PC-3 (cell line): ENCODE measurements at regions not wholly inside any gene's neighbourhood (a gene's known extent, or its start where the extent isn't known, plus 50 kb on each side); places are given as distances from the start of the nearest gene placed in this dataset.

Experiments used
- ATAC-seq: fragments of 200-7000 bp; cut with Tn5 transposase; 2 replicates; pipeline ENCODE4 v1.9.1; 2020; ENCODE audit warnings: mild to moderate bottlenecking, moderate library complexity
- BruUV-seq: library from RNA; stranded (reverse); fragments of 400-500 nt; replicated peaks from 2 replicates; lab custom pipeline; 2021; lab: Mats Ljungman, UMichigan
- CTCF ChIA-PET: fragments of 300-600 bp; sonication (Branson Sonifier 250); formaldehyde crosslinking; loops from one replicate; lab custom pipeline; 2022; ENCODE audit warnings: antibody characterized with exemption; lab: Charles Lee
- POLR2A ChIA-PET: fragments of 300-600 bp; sonication (Branson Sonifier 250); formaldehyde crosslinking; loops from one replicate; lab custom pipeline; 2022; ENCODE audit warnings: antibody characterized with exemption; ENCODE audit not compliant: unreplicated experiment; lab: Charles Lee
- DNase-seq: peaks from one replicate; pipeline ENCODE4 v3.0.0-alpha.2; 2015
- H2AFZ ChIP-seq: fragments of 300-600 bp; sonication (generic); 2 replicates; pipeline ENCODE4 v1.6.0; 2016; ENCODE audit warnings: antibody characterized with exemption, low read length
- H3F3A ChIP-seq: fragments of 300-600 bp; sonication (generic); one replicate; pipeline ENCODE4 v1.6.0; 2017; ENCODE audit warnings: antibody characterized with exemption, low read length, control low read depth, mild to moderate bottlenecking; ENCODE audit not compliant: unreplicated experiment
- H3K27ac ChIP-seq: fragments of 300-600 bp; sonication (generic); 2 replicates; pipeline ENCODE4 v1.5.1; 2016; ENCODE audit warnings: mild to moderate bottlenecking, low read length
- H3K27me3 ChIP-seq: fragments of 300-600 bp; sonication (generic); 2 replicates; pipeline ENCODE4 v1.6.1; 2016; ENCODE audit warnings: low read length, mixed read lengths
- H3K36me3 ChIP-seq: fragments of 300-600 bp; sonication (generic); 2 replicates; pipeline ENCODE4 v1.6.1; 2016; ENCODE audit warnings: low read depth, mixed run types, low read length, mixed read lengths
- H3K4me1 ChIP-seq: fragments of 300-600 bp; sonication (generic); 2 replicates; pipeline ENCODE4 v1.5.1; 2016; ENCODE audit warnings: low read length; ENCODE audit not compliant: insufficient read depth
- H3K4me2 ChIP-seq: fragments of 300-600 bp; sonication (generic); 2 replicates; pipeline ENCODE4 v1.6.0; 2016; ENCODE audit warnings: low read length
- H3K4me3 ChIP-seq: fragments of 300-600 bp; sonication (generic); 2 replicates; pipeline ENCODE4 v1.5.1; 2016; ENCODE audit warnings: mild to moderate bottlenecking, low read length, mixed read lengths
- H3K79me2 ChIP-seq: fragments of 300-600 bp; sonication (generic); 2 replicates; pipeline ENCODE4 v1.6.1; 2017; ENCODE audit warnings: low read length, mixed read lengths
- H3K9ac ChIP-seq: fragments of 300-600 bp; sonication (generic); 2 replicates; pipeline ENCODE4 v1.6.0; 2016; ENCODE audit warnings: mild to moderate bottlenecking, low read length
- H3K9me2 ChIP-seq: fragments of 300-600 bp; sonication (generic); replicated peaks from 2 replicates; pipeline ENCODE4 v1.6.1; 2016; ENCODE audit warnings: mixed run types, low read length, mixed read lengths
- H3K9me3 ChIP-seq: fragments of 300-600 bp; sonication (generic); 2 replicates; pipeline ENCODE4 v1.6.1; 2016; ENCODE audit warnings: low read length, mixed read lengths
- H4K20me1 ChIP-seq: fragments of 300-600 bp; sonication (generic); 2 replicates; pipeline ENCODE4 v1.6.1; 2016; ENCODE audit warnings: low read length, mixed read lengths
- CTCF ChIP-seq: fragments of 300-600 bp; sonication (generic); conservative IDR thresholded peaks from 2 replicates; pipeline ENCODE4 v1.5.1; 2017; ENCODE audit warnings: antibody characterized with exemption, low read depth, mild to moderate bottlenecking, low read length
- EZH2 ChIP-seq: fragments of 300-600 bp; sonication (generic); IDR thresholded peaks from one replicate; pipeline ENCODE4 v1.6.1; 2017; ENCODE audit warnings: antibody characterized with exemption, mild to moderate bottlenecking, low read length; ENCODE audit not compliant: unreplicated experiment
- EZH2phosphoT487 ChIP-seq: fragments of 300-600 bp; sonication (generic); IDR thresholded peaks from 2 replicates; pipeline ENCODE4 v1.6.1; 2018; ENCODE audit warnings: mild to moderate bottlenecking, antibody characterized with exemption, low read length, borderline replicate concordance
- intact Hi-C: fragments of 100-400 bp; cut with micrococcal nuclease; formaldehyde crosslinking; loops from 2 replicates; pipeline ENCODE4 v1.9.0; 2023

GRCh38 chr13:87208636-87209035 lies 462.5 kb upstream of the SLITRK5 start:
- Histone ChIP-seq H4K20me1 (no peaks in the 10 kb centered on the region), H3K9me3 (no peaks in the 10 kb centered on the region), H3K27me3 (no peaks in the 10 kb centered on the region), H2AFZ (no peak overlapping the region), H3K36me3 (no peaks in the 10 kb centered on the region), H3K9ac (no peak overlapping the region), H3K4me1 (no peaks in the 10 kb centered on the region), H3K4me2 (no peak overlapping the region), H3K9me2 (no peaks in the 10 kb centered on the region), H3K79me2 (no peaks in the 10 kb centered on the region), H3F3A (no peaks in the 10 kb centered on the region), H3K27ac (no peak overlapping the region), H3K4me3 (no peak overlapping the region)
- ChIA-PET CTCF (no interaction called here), POLR2A (no interaction called here)
- ATAC-seq, result no peak
- intact Hi-C loops, result no loop called here
- DNase-seq, result no peak
- BruUV-seq, result no TSS peak
- TF ChIP-seq EZH2, result no peak
- TF ChIP-seq CTCF, result no peak
- TF ChIP-seq EZH2phosphoT487, result no peak

DNA sequence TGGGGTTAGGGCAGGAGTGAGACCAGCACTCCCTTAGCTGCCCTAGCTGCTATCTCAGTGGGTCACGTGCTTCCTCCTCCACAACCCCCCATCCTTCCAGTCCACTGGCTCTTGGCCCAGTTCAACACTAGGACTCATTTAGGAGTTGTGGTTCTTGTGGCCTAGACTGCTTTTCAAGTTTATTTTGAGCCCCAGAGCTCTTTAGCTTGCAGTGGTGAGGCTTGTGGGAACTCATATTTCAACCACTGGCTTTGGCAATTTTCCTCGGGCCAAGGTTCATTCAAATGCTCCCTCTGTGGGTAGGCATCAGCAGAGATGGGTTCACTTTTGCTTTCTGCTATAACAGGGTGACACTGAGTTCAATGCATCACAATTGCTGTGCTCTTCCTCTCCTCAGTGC lies 436.2 kb upstream of the SLITRK5 start:
- Histone ChIP-seq H3K9me2 (no peaks in the 10 kb centered on the region), H3K27me3 (no peaks in the 10 kb centered on the region), H3K27ac (0 out of 2 replicates have a peak overlapping the region, but pooled peaks have one; percentile 13), H3K9ac (no peak overlapping the region), H3K4me2 (peak overlapping the region; percentile 37; the same call in 1 of the 2 replicates), H3K9me3 (no peaks in the 10 kb centered on the region), H3K79me2 (no peaks in the 10 kb centered on the region), H3K36me3 (no peaks in the 10 kb centered on the region), H3K4me1 (peaks cover 5% of the 10 kb centered on the region), H3K4me3 (no peak overlapping the region), H4K20me1 (no peaks in the 10 kb centered on the region), H3F3A (no peaks in the 10 kb centered on the region), H2AFZ (no peak overlapping the region)
- DNase-seq (peak; percentile 60), ATAC-seq (peak; percentile 56)
- intact Hi-C loops, result no loop called here
- no peak for TF ChIP-seq EZH2
- TF ChIP-seq CTCF, result no peak
- no peak for TF ChIP-seq EZH2phosphoT487
- no TSS peak for BruUV-seq
- CTCF ChIA-PET, result no interaction called here
- POLR2A ChIA-PET, result no interaction called here

- ChIA-PET POLR2A (no interaction called here), CTCF (no interaction called here)
- H3K9me2 ChIP-seq, result no peaks in the 10 kb centered on the region
- H3K9me3 ChIP-seq, result no peaks in the 10 kb centered on the region
- intact Hi-C loops, result no loop called here
- ATAC-seq (peak; percentile 83), DNase-seq (peak; percentile 36)
- no peaks in the 10 kb centered on the region for H3F3A ChIP-seq
- H4K20me1 ChIP-seq, result no peaks in the 10 kb centered on the region
- no TSS peak for BruUV-seq
- no peak overlapping the region for H3K27ac ChIP-seq
- no peak overlapping the region for H3K4me3 ChIP-seq
- no peaks in the 10 kb centered on the region for H3K79me2 ChIP-seq
- H3K36me3 ChIP-seq, result no peaks in the 10 kb centered on the region
- peaks cover 5% of the 10 kb centered on the region for H3K4me1 ChIP-seq
- H3K4me2 ChIP-seq, result peak overlapping the region; percentile 37; the same call in 1 of the 2 replicates
- no peak overlapping the region for H3K9ac ChIP-seq
- no peaks in the 10 kb centered on the region for H3K27me3 ChIP-seq
- TF ChIP-seq EZH2phosphoT487 (no peak), EZH2 (no peak), CTCF (no peak)
- H2AFZ ChIP-seq, result no peak overlapping the region
These were observed 435.6 kb upstream of the SLITRK5 start for GRCh38 chr13:87235621-87236020.
